ENCODE measurements at regions not wholly inside any gene's neighbourhood (a gene's known extent, or its start where the extent isn't known, plus 50 kb on each side); places are given as distances from the start of the nearest gene placed in this dataset.
"Not testable (repeated sequence)": the region's sequence is repeated elsewhere in the genome, so short reads cannot be mapped to it uniquely, and the experiment has no call there.

- Mint-ChIP-seq H3K4me1 (ENCODE audit: unreplicated experiment) (no peaks in the 10 kb centered on the region), H3K36me3 (ENCODE audit: unreplicated experiment) (no peaks in the 10 kb centered on the region), H3K9me3 (ENCODE audit: unreplicated experiment) (no peaks in the 10 kb centered on the region), H3K4me3 (ENCODE audit: unreplicated experiment) (no peak overlapping the region), H3K27me3 (ENCODE audit: unreplicated experiment) (no peaks in the 10 kb centered on the region), H3K27ac (ENCODE audit: unreplicated experiment) (no peak overlapping the region)
- DNase-seq (ENCODE audit: extremely low spot score, unreplicated experiment), result no peak
- TF ChIP-seq, protein P1, sequence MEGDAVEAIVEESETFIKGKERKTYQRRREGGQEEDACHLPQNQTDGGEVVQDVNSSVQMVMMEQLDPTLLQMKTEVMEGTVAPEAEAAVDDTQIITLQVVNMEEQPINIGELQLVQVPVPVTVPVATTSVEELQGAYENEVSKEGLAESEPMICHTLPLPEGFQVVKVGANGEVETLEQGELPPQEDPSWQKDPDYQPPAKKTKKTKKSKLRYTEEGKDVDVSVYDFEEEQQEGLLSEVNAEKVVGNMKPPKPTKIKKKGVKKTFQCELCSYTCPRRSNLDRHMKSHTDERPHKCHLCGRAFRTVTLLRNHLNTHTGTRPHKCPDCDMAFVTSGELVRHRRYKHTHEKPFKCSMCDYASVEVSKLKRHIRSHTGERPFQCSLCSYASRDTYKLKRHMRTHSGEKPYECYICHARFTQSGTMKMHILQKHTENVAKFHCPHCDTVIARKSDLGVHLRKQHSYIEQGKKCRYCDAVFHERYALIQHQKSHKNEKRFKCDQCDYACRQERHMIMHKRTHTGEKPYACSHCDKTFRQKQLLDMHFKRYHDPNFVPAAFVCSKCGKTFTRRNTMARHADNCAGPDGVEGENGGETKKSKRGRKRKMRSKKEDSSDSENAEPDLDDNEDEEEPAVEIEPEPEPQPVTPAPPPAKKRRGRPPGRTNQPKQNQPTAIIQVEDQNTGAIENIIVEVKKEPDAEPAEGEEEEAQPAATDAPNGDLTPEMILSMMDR (IDR thresholded peaks at IDR 0.05), result no peak
Observed at GRCh38 chr1:101588677-101589076, 351.9 kb downstream of the S1PR1 start.

DNA sequence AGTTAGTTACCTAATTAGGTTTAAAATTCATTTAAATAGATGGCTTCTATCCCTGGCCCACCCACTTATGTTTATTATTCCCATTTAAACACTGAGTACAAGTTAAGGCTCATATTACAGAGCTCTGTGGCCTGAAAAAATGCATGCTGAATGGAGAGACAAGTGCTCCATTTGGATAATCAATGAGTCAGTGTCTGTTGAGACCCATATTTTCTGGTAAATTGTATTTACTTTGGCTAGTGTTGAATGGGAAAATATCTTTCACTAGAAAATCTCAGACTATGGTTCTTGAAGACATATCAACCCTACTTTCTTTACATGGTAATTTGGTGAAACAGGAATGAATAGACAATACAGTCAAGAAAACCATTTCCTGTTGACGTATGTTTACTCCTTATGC, 356.0 kb downstream of the S1PR1 start:
- TF ChIP-seq, protein P1 (IDR thresholded peaks at IDR 0.05), result no peak
- no peak overlapping the region for H3K27ac Mint-ChIP-seq (ENCODE audit: unreplicated experiment)
- H3K36me3 Mint-ChIP-seq (ENCODE audit: unreplicated experiment), result no peaks in the 10 kb centered on the region
- H3K4me1 Mint-ChIP-seq (ENCODE audit: unreplicated experiment), result no peaks in the 10 kb centered on the region
- no peak overlapping the region for H3K4me3 Mint-ChIP-seq (ENCODE audit: unreplicated experiment)
- no peaks in the 10 kb centered on the region for H3K27me3 Mint-ChIP-seq (ENCODE audit: unreplicated experiment)
- no peak for DNase-seq (ENCODE audit: extremely low spot score, unreplicated experiment)
- peaks cover 3% of the 10 kb centered on the region for H3K9me3 Mint-ChIP-seq (ENCODE audit: unreplicated experiment)

DNA sequence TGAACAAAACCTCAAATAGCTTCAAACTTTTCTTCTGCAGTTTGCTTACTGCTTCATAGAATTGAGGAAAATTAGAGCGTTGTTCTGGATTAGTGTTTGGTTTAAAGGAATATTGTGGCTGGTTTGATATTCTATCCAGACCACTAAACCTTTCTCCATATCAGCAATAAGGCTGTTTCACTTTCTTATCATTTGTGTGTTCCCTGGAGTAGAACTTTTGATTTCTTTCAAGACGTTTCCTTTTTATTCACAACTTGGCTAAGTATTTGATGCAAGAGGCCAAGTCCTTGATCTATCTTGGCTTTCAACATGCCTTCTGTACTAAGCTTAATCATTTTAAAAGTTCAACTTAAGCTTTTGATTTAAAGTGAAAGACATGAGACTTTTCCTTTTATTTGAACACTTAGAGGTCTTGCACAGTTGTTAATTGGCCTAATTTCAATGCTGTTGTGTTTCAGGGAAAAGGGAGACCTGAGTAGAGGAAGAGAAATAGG, 359.1 kb downstream of the S1PR1 start:
- no peak for DNase-seq (ENCODE audit: extremely low spot score, unreplicated experiment)
- Mint-ChIP-seq H3K27ac (ENCODE audit: unreplicated experiment) (no peak overlapping the region), H3K4me1 (ENCODE audit: unreplicated experiment) (no peaks in the 10 kb centered on the region), H3K9me3 (ENCODE audit: unreplicated experiment) (peaks cover 3% of the 10 kb centered on the region), H3K36me3 (ENCODE audit: unreplicated experiment) (no peaks in the 10 kb centered on the region), H3K27me3 (ENCODE audit: unreplicated experiment) (no peaks in the 10 kb centered on the region), H3K4me3 (ENCODE audit: unreplicated experiment) (no peak overlapping the region)
- TF ChIP-seq, protein P1 (IDR thresholded peaks at IDR 0.05), result no peak

DNA sequence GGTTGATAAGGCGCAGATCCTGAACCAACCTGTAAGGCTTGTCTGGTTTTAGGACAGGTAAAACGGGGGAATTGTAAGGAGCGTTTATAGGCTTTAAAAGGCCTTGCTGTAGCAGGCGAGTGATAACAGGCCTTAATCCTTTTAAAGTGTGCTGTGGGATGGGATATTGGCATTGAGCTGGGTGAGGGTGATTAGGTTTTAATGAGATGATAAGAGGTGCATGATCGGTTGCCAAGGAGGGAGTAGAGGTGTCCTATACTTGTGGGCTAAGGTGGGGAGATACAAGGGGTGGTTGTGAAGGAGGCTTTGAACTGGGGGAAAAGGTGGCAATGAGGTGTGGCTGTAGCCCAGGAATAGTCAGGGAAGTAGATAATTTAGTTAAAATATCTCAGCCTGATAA, 363.8 kb downstream of the S1PR1 start:
- H3K4me3 Mint-ChIP-seq (ENCODE audit: unreplicated experiment); H3K4me1 Mint-ChIP-seq (ENCODE audit: unreplicated experiment); DNase-seq (ENCODE audit: extremely low spot score, unreplicated experiment); H3K36me3 Mint-ChIP-seq (ENCODE audit: unreplicated experiment); H3K27me3 Mint-ChIP-seq (ENCODE audit: unreplicated experiment); H3K27ac Mint-ChIP-seq (ENCODE audit: unreplicated experiment): not testable (repeated sequence)
- peaks cover 15% of the 10 kb centered on the region for H3K9me3 Mint-ChIP-seq (ENCODE audit: unreplicated experiment)

DNA sequence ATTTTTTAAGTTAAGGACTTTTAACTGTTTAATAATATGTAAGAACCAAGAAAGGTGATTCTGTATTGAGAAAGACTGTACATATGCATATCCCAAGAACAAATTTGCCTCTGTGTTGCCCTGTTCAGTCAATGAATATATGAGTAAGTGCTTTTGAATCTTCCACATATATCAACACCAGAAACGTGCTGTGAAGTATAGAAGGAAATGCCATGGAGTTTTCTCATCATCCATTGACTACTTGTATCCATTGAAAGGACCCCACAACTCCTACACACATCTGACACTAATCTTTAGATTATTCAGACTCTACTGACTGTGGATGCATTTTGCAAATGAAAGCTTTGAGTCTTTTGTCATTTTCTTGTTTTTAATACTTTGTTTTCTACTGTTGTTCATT, 366.9 kb downstream of the S1PR1 start:
- TF ChIP-seq, protein P1 (IDR thresholded peaks at IDR 0.05), result no peak
- Mint-ChIP-seq H3K4me1 (ENCODE audit: unreplicated experiment) (no peaks in the 10 kb centered on the region), H3K27me3 (ENCODE audit: unreplicated experiment) (no peaks in the 10 kb centered on the region), H3K9me3 (ENCODE audit: unreplicated experiment) (peaks cover 12% of the 10 kb centered on the region), H3K27ac (ENCODE audit: unreplicated experiment) (no peak overlapping the region), H3K36me3 (ENCODE audit: unreplicated experiment) (no peaks in the 10 kb centered on the region), H3K4me3 (ENCODE audit: unreplicated experiment) (no peak overlapping the region)
- DNase-seq (ENCODE audit: extremely low spot score, unreplicated experiment), result no peak

GRCh38 chr1:101605878-101606277, 369.1 kb downstream of the S1PR1 start:
- no peak overlapping the region for H3K27ac Mint-ChIP-seq (ENCODE audit: unreplicated experiment)
- TF ChIP-seq, protein P1 (IDR thresholded peaks at IDR 0.05), result no peak
- H3K27me3 Mint-ChIP-seq (ENCODE audit: unreplicated experiment), result no peaks in the 10 kb centered on the region
- H3K9me3 Mint-ChIP-seq (ENCODE audit: unreplicated experiment), result peaks cover 27% of the 10 kb centered on the region
- H3K4me3 Mint-ChIP-seq (ENCODE audit: unreplicated experiment), result no peak overlapping the region
- no peaks in the 10 kb centered on the region for H3K4me1 Mint-ChIP-seq (ENCODE audit: unreplicated experiment)
- DNase-seq (ENCODE audit: extremely low spot score, unreplicated experiment), result no peak
- H3K36me3 Mint-ChIP-seq (ENCODE audit: unreplicated experiment), result no peaks in the 10 kb centered on the region

All from osteocyte (in vitro differentiated cells).